ENCODE measurements at regions not wholly inside any gene's neighbourhood (a gene's known extent, or its start where the extent isn't known, plus 50 kb on each side); places are given as distances from the start of the nearest gene placed in this dataset.

DNA sequence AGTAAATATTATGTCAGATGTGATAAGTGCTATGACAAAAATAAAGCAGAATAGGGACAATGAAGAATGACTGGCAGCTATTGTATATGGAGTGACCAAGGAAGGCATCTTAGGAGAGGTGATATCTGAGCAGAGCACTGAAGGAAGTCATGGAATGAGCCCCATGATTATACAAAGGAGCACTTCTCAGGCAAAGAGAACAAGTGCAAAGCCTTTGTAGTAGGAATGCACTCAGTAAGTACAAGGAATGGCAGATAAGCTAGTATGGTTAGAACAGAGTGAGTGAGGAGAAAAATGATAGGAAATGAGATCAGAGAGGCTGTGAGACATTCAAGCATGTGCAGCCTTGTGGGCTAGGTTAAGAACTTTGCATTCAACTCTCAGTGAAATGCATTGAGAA is 214.8 kb downstream of the LURAP1L start:
- Mint-ChIP-seq H3K4me3 (no peak overlapping the region), H3K27me3 (no peaks in the 10 kb centered on the region), H3K9me3 (peaks cover 4% of the 10 kb centered on the region), H3K4me1 (ENCODE audit: low read depth in 2 of 2) (no peaks in the 10 kb centered on the region), H3K27ac (no peak overlapping the region), H3K36me3 (peaks cover 9% of the 10 kb centered on the region)
- DNase-seq (ENCODE audit: low spot score) (no peak), ATAC-seq (no peak)

DNA sequence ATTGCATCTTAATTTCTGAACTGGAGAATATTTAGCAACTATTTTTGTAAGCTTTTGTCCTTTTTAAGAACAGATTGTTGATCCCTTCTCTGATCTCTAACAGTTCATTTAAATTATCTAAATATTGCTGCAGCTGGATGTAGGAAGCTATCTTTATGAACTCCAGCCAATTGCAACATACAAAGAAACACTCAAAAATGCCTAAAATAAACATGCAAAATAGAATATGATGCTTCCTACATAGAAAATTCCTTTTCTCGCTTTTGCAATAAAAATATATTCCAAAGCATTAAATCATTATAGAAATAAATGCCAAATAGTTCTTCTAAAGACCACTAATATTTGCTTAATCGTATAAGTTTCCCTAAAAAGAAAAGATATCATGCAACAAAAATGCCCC is 218.6 kb downstream of the LURAP1L start:
- H3K4me3 Mint-ChIP-seq: no peak overlapping the region
- no peak overlapping the region for H3K27ac Mint-ChIP-seq
- DNase-seq (ENCODE audit: low spot score) (no peak), ATAC-seq (no peak)
- H3K9me3 Mint-ChIP-seq: peaks cover 8% of the 10 kb centered on the region
- H3K4me1 Mint-ChIP-seq (ENCODE audit: low read depth in 2 of 2): no peaks in the 10 kb centered on the region
- H3K36me3 Mint-ChIP-seq: peaks cover 14% of the 10 kb centered on the region
- no peaks in the 10 kb centered on the region for H3K27me3 Mint-ChIP-seq

DNA sequence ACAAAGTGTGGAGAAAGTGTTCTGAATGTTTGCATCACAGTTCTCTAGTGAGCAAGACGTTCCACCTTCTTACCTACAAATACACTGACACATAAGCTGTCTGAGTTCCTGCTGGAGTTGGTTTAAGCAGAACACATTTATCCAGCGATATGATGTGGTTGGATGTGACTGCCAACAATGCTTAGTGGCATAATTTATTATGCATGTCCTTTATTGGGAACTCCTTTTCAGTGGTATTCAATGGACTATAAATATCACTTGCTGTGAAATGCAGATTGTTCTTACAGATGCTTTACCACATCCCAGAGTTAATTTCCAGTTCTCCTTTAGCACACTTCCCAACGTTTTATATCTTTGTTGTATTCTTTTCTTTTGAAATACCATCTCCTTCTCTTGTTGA is 222.2 kb downstream of the LURAP1L start:
- Mint-ChIP-seq H3K27me3 (no peaks in the 10 kb centered on the region), H3K4me3 (no peak overlapping the region)

DNA sequence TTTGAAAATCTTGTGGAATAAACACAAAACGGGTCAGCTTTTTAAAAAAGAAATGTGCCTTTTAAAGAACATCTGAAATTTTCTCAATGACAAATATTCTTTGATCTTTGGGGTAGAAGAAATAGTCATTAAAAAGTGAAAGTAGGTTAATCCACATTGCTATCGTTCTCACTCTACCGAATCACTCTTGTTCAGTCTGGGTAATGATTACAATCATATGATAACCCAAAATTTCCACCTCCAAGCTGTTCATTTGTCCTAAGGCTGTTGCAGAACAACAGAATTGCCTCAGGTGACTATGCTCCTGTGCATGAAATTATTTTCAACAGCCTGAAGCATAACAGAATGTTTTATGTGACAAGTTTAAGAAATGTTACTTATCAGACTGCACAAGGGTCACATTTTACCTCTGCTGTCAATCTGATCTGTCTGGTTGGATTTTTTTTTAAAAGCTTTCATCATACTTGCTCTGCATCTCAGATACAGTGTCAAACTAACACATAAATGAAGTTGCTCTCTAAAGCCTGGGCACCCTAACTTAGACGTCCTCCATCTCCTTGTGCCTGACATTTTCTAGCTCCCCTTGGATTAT is 227.3 kb downstream of the LURAP1L start:
- no peaks in the 10 kb centered on the region for H3K36me3 Mint-ChIP-seq
- ATAC-seq: no peak
- H3K27me3 Mint-ChIP-seq: no peaks in the 10 kb centered on the region
- H3K27ac Mint-ChIP-seq: no peak overlapping the region
- H3K4me1 Mint-ChIP-seq (ENCODE audit: low read depth in 2 of 2): no peaks in the 10 kb centered on the region
- no peak overlapping the region for H3K4me3 Mint-ChIP-seq
- DNase-seq (ENCODE audit: low spot score): no peak
- peaks cover 6% of the 10 kb centered on the region for H3K9me3 Mint-ChIP-seq

More for the DNA sequence above, 222.2 kb downstream of the LURAP1L start:
- no peaks in the 10 kb centered on the region for H3K4me1 Mint-ChIP-seq (ENCODE audit: low read depth in 2 of 2)
- H3K27ac Mint-ChIP-seq: no peak overlapping the region
- DNase-seq (ENCODE audit: low spot score) (no peak), ATAC-seq (no peak)
- peaks cover 4% of the 10 kb centered on the region for H3K36me3 Mint-ChIP-seq
- H3K9me3 Mint-ChIP-seq: peaks cover 4% of the 10 kb centered on the region

DNA sequence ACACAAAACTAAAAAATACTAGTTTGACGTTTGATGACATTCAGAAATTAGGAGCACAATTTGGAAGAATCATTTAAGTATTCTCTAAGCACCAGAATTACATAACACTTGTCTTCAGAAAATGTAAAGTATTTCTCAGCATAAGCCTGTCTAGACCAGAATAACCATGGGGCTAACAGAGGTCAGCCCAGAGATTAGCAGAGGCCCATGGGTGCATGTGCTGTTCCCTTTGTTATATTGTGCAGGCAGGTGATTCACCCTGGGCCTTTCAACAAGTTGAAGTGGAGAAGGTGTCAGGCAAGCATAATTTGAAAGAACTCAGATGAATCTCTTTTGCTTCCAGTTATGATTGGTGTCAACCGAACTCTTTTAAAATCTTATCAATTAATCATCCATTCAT is 227.9 kb downstream of the LURAP1L start:
- H3K27ac Mint-ChIP-seq: no peak overlapping the region
- no peaks in the 10 kb centered on the region for H3K4me1 Mint-ChIP-seq (ENCODE audit: low read depth in 2 of 2)
- no peaks in the 10 kb centered on the region for H3K27me3 Mint-ChIP-seq
- no peak overlapping the region for H3K4me3 Mint-ChIP-seq
- H3K9me3 Mint-ChIP-seq: peaks cover 6% of the 10 kb centered on the region
- DNase-seq (ENCODE audit: low spot score) (no peak), ATAC-seq (no peak)
- no peaks in the 10 kb centered on the region for H3K36me3 Mint-ChIP-seq

DNA sequence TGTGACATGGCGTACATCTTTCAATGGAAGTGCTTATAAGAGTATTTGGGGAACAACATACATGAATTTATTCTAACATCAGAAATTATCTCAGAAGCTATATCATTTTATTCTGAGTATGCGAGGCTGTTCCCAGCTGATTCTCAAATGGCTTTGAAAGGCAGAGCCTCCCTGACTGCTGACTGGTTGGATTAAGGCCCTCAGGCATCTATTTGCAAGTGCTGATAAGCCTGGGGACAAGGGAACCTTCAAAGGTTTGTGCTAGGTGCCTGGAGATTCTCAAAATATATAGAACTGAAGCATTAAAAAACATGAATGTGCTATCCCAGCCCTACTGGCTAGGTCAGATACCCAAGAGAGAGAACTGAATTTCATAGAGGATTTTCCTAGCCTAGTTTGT is 235.1 kb downstream of the LURAP1L start:
- ATAC-seq (no peak), DNase-seq (ENCODE audit: low spot score) (no peak)
- Mint-ChIP-seq H3K36me3 (peaks cover 7% of the 10 kb centered on the region), H3K4me1 (ENCODE audit: low read depth in 2 of 2) (no peaks in the 10 kb centered on the region), H3K27ac (no peak overlapping the region), H3K4me3 (no peak overlapping the region), H3K9me3 (peaks cover 18% of the 10 kb centered on the region), H3K27me3 (no peaks in the 10 kb centered on the region)

DNA sequence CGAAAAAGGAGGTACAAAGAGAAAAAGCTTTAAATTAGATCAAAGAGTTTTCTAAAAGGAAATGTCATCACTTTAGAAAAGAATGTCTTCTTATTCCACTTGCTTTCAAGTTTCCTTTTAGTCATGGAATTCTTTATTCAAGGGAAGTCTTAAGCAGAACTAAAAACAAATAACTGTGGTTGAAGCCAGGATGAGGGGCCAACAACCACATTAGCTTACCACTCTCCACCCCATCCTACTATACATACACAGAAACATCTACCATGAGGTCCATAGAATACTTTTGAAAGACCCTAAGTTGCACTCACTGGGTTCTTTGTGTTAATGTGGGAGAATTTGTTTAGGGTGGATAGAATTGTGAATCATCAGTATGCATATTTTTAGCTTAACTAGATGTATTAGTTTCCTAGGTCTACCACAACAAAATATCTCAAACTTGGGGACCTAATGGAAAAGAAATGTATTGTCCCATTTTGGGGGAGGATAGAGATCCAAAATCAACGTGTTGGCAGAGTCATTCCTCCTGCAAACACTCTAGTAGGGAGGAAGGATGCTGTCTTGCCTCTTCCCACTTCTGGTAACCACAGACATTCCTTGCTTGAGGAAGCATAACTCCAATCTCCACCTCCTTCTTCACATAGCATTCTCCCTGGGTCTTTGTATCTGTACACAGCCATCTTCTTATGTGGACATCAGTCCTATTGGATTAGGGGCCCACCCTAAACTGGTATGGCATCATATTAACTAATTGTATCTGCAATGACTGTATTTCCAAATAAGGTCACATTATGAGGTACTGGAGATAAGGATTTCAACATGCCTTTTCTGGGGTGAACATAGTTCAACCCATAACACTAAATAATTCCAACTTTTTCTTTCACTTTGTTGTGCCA is 239.4 kb downstream of the LURAP1L start:
- Mint-ChIP-seq H3K36me3 (no peaks in the 10 kb centered on the region), H3K9me3 (peaks cover 12% of the 10 kb centered on the region), H3K27ac (no peak overlapping the region), H3K27me3 (no peaks in the 10 kb centered on the region), H3K4me1 (ENCODE audit: low read depth in 2 of 2) (no peaks in the 10 kb centered on the region), H3K4me3 (no peak overlapping the region)
- ATAC-seq: no peak
- no peak for DNase-seq (ENCODE audit: low spot score)

DNA sequence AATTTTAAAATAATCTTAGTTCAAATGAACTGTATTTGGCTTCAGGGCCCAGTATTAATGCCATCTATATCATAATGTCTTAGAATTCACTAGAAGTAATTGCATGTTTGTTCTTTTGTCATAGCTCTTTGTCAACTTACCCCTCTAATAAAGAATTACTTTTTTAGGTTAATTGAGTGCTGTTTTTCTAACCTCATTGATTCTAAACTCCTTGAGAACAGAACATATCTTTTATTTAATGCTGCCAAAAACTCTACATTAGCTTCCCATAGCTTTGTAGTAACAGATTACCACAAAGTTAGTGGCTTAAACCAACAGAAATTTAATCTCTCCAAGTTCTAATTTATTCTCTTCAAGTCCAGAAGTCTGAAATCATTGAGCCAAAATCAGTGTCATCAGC is 242.4 kb downstream of the LURAP1L start:
- H3K4me1 Mint-ChIP-seq (ENCODE audit: low read depth in 2 of 2): no peaks in the 10 kb centered on the region
- H3K4me3 Mint-ChIP-seq: no peak overlapping the region
- H3K27me3 Mint-ChIP-seq: no peaks in the 10 kb centered on the region
- H3K36me3 Mint-ChIP-seq: no peaks in the 10 kb centered on the region
- DNase-seq (ENCODE audit: low spot score) (no peak), ATAC-seq (no peak)
- H3K27ac Mint-ChIP-seq: no peak overlapping the region
- H3K9me3 Mint-ChIP-seq: peaks cover 11% of the 10 kb centered on the region

DNA sequence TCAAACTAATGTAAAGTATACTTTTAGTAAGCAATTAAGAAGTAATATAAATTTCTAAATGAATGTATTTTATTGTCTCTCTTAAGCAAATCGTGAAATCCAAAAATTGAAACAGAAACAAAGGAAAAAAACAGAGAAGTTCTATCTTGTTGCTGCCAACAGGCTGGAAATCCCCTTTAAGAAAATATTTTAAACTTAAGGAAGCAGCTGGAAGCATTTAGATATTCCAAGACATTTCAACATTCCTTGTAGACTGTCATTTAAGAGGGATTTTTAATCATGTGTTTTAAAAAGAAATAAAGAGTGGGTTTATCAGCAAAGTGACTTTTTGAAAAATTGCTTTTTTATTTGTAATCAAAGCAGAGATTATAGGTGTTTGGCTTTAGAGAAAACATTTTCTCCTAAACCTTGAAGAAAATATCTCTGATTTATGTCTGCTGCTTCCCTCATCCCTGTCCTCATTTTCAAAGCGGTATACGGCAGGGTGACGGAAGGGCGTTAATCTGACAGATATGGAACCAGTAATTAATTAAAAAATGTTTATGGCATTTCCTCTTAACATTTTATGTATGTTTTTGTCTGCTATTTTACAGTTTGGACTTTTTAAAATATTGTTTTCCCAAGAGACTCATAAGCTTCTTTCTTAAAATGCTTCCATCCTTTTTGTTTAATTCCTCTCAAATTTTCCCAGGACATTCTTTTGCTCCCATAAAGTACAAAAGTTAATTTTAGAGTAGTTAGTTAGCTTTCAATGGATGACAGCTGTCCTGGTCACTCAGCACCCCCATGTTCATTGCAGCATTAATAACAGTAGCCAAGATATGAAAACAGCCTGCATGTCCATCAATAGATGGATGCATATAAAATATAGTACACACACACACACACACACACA is 245.6 kb downstream of the LURAP1L start:
- DNase-seq (ENCODE audit: low spot score) (no peak), ATAC-seq (no peak)
- no peaks in the 10 kb centered on the region for H3K4me1 Mint-ChIP-seq (ENCODE audit: low read depth in 2 of 2)
- no peak overlapping the region for H3K4me3 Mint-ChIP-seq
- peaks cover 14% of the 10 kb centered on the region for H3K9me3 Mint-ChIP-seq
- no peaks in the 10 kb centered on the region for H3K27me3 Mint-ChIP-seq
- no peak overlapping the region for H3K27ac Mint-ChIP-seq
- no peaks in the 10 kb centered on the region for H3K36me3 Mint-ChIP-seq

DNA sequence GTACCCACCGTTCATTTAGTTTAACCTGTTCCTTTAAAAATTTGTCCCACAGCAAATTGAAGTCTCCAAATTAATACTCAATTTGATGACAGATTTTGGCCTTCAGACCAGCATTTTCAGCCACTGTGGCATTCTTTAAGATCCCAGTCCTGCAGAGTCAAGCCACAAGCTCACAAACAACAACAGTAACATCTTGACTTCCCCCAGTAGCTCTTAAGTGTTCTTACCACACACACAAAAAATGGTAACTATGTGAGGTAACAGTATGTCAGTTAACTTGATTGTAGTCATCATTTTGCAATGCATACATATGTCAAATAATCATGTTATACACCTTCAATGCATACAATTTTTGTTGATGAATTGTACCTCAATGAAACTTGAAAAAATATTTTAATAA is 247.9 kb downstream of the LURAP1L start:
- DNase-seq (ENCODE audit: low spot score): no peak
- H3K27ac Mint-ChIP-seq: no peak overlapping the region
- peaks cover 19% of the 10 kb centered on the region for H3K9me3 Mint-ChIP-seq
- H3K36me3 Mint-ChIP-seq: peaks cover 4% of the 10 kb centered on the region
- no peaks in the 10 kb centered on the region for H3K4me1 Mint-ChIP-seq (ENCODE audit: low read depth in 2 of 2)
- H3K27me3 Mint-ChIP-seq: no peaks in the 10 kb centered on the region
- no peak overlapping the region for H3K4me3 Mint-ChIP-seq
- ATAC-seq: no peak

DNA sequence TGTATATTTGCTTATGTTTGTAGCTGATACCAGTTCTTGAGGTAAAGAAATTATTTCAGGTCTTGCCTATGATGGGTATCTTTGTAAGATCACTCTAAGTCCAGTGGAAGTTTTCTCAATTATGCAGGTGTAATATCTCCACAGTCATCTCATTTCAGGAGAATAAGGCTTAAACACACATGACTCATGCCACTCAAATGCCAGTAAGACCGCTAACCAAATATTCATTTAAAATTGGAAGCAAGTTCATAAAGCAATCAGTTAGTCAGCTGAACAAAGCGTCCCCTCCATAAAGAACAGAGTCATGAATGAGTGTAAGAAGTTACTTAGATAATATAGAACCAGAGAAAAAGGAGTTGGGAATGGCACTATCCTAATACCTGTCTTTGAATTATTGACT is 248.7 kb downstream of the LURAP1L start:
- no peak overlapping the region for H3K4me3 Mint-ChIP-seq
- no peaks in the 10 kb centered on the region for H3K27me3 Mint-ChIP-seq
- peaks cover 16% of the 10 kb centered on the region for H3K9me3 Mint-ChIP-seq
- DNase-seq (ENCODE audit: low spot score): no peak
- no peak overlapping the region for H3K27ac Mint-ChIP-seq
- ATAC-seq: no peak
- peaks cover 4% of the 10 kb centered on the region for H3K36me3 Mint-ChIP-seq
- H3K4me1 Mint-ChIP-seq (ENCODE audit: low read depth in 2 of 2): no peaks in the 10 kb centered on the region

DNA sequence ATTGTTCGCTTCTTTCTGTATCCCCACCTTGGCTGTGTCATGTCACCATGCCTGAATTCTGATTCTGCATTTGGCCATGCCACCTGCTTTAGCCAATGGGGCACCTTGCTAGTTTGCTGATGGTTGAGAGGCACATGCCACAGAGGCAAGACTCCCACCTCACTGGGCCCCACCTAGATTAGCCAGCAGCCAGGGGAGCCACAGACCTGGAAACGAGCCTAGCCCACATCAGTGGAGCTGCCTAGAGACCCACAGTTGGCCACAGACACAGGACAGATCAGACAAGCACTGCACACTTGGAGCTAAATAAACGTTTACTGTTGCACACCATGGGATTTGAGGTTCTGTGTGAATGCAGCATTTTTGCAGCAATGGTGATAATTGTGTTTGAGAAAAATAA is 252.1 kb downstream of the LURAP1L start:
- Mint-ChIP-seq H3K9me3 (peaks cover 13% of the 10 kb centered on the region), H3K27me3 (no peaks in the 10 kb centered on the region), H3K4me3 (no peak overlapping the region), H3K4me1 (ENCODE audit: low read depth in 2 of 2) (no peaks in the 10 kb centered on the region), H3K27ac (no peak overlapping the region), H3K36me3 (peaks cover 10% of the 10 kb centered on the region)
- no peak for ATAC-seq
- DNase-seq (ENCODE audit: low spot score): no peak

DNA sequence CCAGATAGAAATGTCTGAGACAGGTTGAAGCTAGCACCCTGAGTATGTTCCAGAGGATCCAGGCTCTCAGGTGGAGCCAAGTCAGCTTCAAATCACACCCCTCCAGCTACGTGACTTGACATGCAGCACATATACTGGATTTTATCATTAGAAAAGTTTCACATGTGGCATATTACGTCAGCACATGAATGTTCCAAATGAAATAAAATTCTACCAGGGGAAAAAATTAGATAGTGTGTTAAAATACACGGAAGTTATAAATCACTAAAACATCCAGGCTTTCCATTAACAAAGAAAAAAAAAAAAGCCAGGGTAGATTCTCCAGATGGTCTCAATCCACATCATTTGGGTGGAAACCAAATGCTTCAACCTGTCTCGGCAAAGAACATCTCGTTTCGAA is 251.6 kb downstream of the MPDZ start:
- H3K4me3 Mint-ChIP-seq: no peak overlapping the region
- H3K27ac Mint-ChIP-seq: no peak overlapping the region
- H3K36me3 Mint-ChIP-seq: peaks cover 10% of the 10 kb centered on the region
- no peaks in the 10 kb centered on the region for H3K27me3 Mint-ChIP-seq
- ATAC-seq (no peak), DNase-seq (ENCODE audit: low spot score) (no peak)
- no peaks in the 10 kb centered on the region for H3K4me1 Mint-ChIP-seq (ENCODE audit: low read depth in 2 of 2)
- peaks cover 5% of the 10 kb centered on the region for H3K9me3 Mint-ChIP-seq

DNA sequence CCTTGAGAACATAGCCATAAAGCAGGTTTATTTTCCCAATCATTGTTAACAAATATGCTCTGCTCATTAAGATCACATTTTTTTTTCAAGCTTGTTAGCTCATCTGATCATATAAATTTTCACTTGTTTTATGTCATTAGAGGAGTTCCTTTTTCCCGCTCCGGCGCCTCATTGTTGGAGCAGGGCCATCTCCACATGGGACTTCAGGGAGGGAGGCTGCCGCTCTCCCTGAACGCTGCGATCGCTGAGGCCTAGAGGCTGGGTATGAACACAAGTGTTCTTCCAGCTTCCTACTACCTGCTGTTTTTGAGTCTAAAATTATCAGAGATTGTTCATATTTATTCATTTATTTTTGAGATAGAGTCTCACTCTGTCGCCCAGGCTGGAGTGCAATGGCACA is 246.9 kb downstream of the MPDZ start:
- no peak for DNase-seq (ENCODE audit: low spot score)
- no peak overlapping the region for H3K27ac Mint-ChIP-seq
- peaks cover 4% of the 10 kb centered on the region for H3K9me3 Mint-ChIP-seq
- no peak for ATAC-seq
- H3K4me1 Mint-ChIP-seq (ENCODE audit: low read depth in 2 of 2): no peaks in the 10 kb centered on the region
- H3K27me3 Mint-ChIP-seq: no peaks in the 10 kb centered on the region
- peaks cover 6% of the 10 kb centered on the region for H3K36me3 Mint-ChIP-seq
- no peak overlapping the region for H3K4me3 Mint-ChIP-seq

All from natural killer cell treated with Interleukin-12 subunit alpha and Interleukin-12 subunit beta and Interleukin-15 and Interleukin-18, amount 100 ng/mL, for 72 hours (primary cell).